Peyer's patch (tissue), 4 donors: ENCODE measurements at regions not wholly inside any gene's neighbourhood (a gene's known extent, or its start where the extent isn't known, plus 50 kb on each side); places are given as distances from the start of the nearest gene placed in this dataset.

Source experiments
- CTCF ChIP-seq, 6 experiments: fragments of 450-650 bp in 4 of 6; fragments of 200-600 bp in 2 of 6; sonication (generic) in 1 of 6; IDR thresholded peaks; one replicate each; pipeline ENCODE4 v1.5.1; 2017 to 2019; ENCODE audit warnings: antibody characterized with exemption in 6 of 6, mild to moderate bottlenecking in 3 of 6, moderate library complexity in 1 of 6
- POLR2A ChIP-seq, 2 donors: fragments of 450-650 bp; IDR thresholded peaks; one replicate each; pipeline ENCODE4 v1.5.1; 2017; ENCODE audit warnings: antibody characterized with exemption in 2 of 2, mild to moderate bottlenecking in 2 of 2, moderate library complexity in 2 of 2

- TF ChIP-seq CTCF (IDR thresholded peaks at IDR 0.05) (no peak), POLR2A (IDR thresholded peaks at IDR 0.05) (no peak)
These were observed 297.8 kb downstream of the KLF6 start for GRCh38 chr10:3487228-3487627.
